Bronchial epithelial cell (primary cell): ENCODE measurements at regions not wholly inside any gene's neighbourhood (a gene's known extent, or its start where the extent isn't known, plus 50 kb on each side); places are given as distances from the start of the nearest gene placed in this dataset.

Source experiments
- DNase-seq: peaks from one replicate; pipeline ENCODE4 v3.0.0-alpha.2; 2010; ENCODE audit warnings: low read depth
- FAIRE-seq: peaks from 2 replicates; lab custom pipeline; 2011; peaks lifted over from hg19 to GRCh38; lab: Jason Lieb, UNC
- H3K27me3 ChIP-seq: 2 replicates; pipeline ENCODE4 v1.5.1; 2011; ENCODE audit warnings: low read length; ENCODE audit not compliant: control insufficient read depth, insufficient read depth
- H3K36me3 ChIP-seq: 2 replicates; pipeline ENCODE4 v1.5.1; 2011; ENCODE audit warnings: low read length; ENCODE audit not compliant: control insufficient read depth, insufficient read depth
- H3K4me3 ChIP-seq: 2 replicates; pipeline ENCODE4 v1.5.1; 2011; ENCODE audit warnings: mild to moderate bottlenecking, low read depth, low read length, control low read depth
- TF ChIP-seq, protein P1 (sequence below): IDR thresholded peaks from 2 replicates; pipeline ENCODE4 v1.5.1; 2011; ENCODE audit warnings: mild to moderate bottlenecking, moderate library complexity, low read length, control low read depth, inconsistent platforms; ENCODE audit not compliant: insufficient read depth, severe bottlenecking

DNA sequence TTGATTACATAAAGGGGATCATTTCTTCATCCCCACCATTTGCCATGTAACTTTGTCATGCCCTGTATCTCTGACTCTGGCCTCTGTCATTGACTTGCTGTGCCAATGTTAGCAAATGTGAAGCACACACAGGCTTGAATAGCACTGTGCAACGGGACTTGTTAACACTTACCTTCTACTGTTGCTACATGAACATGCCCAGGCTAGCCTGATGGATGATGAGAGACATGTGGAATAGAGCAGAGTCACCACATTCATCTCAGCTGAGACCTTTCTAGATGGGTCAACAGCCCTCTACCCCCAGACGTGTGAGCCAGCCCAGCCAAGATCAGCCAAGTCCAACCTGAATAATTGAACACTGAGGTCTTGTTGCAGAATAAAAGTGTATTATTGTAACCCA lies 162.1 kb upstream of the SALL1 start:
- Histone ChIP-seq H3K36me3 (no peaks in the 10 kb centered on the region), H3K4me3 (no peak overlapping the region), H3K27me3 (no peaks in the 10 kb centered on the region)
- FAIRE-seq = peak; percentile 80
- TF ChIP-seq, protein P1, sequence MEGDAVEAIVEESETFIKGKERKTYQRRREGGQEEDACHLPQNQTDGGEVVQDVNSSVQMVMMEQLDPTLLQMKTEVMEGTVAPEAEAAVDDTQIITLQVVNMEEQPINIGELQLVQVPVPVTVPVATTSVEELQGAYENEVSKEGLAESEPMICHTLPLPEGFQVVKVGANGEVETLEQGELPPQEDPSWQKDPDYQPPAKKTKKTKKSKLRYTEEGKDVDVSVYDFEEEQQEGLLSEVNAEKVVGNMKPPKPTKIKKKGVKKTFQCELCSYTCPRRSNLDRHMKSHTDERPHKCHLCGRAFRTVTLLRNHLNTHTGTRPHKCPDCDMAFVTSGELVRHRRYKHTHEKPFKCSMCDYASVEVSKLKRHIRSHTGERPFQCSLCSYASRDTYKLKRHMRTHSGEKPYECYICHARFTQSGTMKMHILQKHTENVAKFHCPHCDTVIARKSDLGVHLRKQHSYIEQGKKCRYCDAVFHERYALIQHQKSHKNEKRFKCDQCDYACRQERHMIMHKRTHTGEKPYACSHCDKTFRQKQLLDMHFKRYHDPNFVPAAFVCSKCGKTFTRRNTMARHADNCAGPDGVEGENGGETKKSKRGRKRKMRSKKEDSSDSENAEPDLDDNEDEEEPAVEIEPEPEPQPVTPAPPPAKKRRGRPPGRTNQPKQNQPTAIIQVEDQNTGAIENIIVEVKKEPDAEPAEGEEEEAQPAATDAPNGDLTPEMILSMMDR = no peak
- DNase-seq = peak; percentile 73

DNA sequence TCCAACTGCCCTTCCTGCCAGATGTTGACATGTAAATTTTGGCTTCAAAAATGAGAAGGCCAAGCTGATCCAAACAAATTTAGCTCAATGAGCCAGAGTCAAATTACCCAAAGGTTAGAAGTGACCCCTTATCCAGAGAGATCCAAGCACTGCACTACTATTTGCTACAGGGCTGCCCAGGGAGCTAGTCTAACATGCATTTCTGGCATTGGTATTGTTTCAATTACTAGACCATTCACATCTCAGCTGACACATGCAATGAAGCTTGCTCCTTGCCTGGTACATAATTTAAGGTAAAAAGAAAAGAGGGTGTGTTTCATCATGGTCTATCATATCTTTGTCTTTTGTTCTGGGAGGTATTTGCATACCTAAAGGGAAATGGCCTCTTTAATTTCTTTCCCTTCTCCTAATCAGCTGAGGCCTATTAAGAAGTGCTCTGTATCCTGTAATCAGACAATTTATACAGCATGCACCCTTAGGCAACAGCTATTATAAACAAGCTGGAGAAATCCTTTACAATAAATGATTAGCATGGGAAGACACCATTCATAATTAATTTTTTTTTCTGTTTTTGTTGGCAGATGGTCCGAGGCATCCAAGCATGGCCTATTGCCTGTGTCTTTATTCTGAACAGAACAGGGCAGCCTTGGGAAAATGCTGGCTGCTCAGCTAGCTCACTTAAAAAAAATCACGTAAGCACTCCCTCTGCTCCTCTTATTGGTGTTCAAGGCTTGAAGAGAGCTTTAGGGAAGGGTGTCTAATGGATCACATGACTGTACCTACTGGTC lies 161.5 kb upstream of the SALL1 start:
- Histone ChIP-seq H3K27me3 (no peaks in the 10 kb centered on the region), H3K36me3 (no peaks in the 10 kb centered on the region), H3K4me3 (no peak overlapping the region)
- FAIRE-seq (no peak), DNase-seq (no peak)
- TF ChIP-seq, protein P1 = no peak

DNA sequence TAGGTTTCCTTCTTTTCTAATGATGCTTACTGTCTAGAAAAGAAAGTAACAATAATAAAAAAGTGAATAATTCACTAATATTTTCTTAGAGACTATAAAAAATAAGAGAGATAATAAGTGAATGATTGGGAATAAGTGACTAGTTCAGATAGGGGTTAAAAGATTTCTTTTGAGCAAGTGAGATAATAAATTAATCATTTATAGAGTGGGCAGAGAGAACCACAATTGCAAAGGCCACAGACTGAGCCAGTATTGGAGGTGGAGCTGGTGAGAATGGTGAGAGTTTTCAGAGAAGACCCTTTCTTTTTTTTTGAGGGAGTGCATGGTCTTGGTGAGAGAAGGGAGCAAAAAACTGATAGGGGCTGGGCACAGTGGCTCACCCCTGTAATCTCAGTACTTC lies 159.1 kb upstream of the SALL1 start:
- DNase-seq = no peak
- Histone ChIP-seq H3K27me3 (no peaks in the 10 kb centered on the region), H3K36me3 (no peaks in the 10 kb centered on the region), H3K4me3 (no peak overlapping the region)
- TF ChIP-seq, protein P1 = no peak
- FAIRE-seq = no peak

DNA sequence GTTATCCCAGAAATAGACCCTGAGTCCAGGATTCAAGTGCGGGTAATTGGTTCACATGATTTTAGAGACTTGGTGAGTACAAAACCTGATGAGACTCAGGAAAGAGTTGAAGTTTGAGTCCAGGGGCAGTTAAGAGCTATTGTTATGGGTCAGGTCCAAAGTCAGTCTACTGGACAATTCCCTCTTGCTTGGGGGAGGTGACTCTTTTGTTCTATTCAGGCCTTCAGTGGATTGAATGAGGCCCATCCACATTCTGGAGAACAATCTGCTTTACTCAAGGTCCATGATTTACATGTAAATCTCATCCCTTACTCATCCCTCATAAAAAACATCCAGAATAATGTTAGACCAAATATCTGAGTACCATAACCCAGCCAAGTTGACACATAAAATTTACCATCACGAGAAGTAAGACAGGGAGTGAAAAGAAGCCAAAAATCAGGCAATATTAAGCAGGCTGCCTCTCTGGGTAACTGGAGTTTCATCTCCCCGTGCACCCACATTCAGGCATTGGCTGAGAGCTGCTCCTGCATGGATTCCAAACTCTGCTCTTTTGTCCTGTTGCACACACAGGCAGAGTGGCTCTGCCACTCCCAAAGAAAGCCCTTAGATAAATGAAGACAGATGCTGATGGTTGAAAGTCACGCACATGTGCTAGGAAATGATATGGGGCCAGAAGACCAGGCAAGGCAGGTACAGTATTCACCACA lies 156.0 kb upstream of the SALL1 start:
- Histone ChIP-seq H3K4me3 (no peak overlapping the region), H3K27me3 (no peaks in the 10 kb centered on the region), H3K36me3 (no peaks in the 10 kb centered on the region)
- TF ChIP-seq, protein P1 = no peak
- no peak for DNase-seq
- FAIRE-seq = no peak

DNA sequence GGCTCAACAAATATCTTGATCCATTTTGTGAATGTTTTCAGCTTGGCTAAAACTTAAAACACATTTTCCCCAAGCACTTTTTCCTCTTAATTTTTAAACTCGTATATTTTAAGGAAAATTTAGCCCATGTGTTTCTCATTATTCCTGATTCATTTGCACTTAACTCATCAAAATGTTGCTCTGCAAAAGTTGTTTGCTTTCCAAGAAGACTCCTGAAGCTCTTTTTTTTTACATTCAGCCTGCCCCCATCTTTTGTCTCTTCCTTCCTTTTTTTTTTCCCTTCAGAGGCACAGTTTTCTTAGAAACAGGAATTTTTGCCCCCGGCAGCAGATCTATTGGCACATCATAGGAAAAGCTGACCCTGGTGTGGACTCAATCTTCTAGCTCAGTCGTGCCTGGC lies 155.0 kb upstream of the SALL1 start:
- TF ChIP-seq, protein P1 = no peak
- DNase-seq = no peak
- FAIRE-seq = no peak

More for the DNA sequence above, 155.0 kb upstream of the SALL1 start:
- no peaks in the 10 kb centered on the region for H3K36me3 ChIP-seq
- H3K27me3 ChIP-seq = no peaks in the 10 kb centered on the region
- no peak overlapping the region for H3K4me3 ChIP-seq
